B cell (primary cell): ENCODE measurements at regions not wholly inside any gene's neighbourhood (a gene's known extent, or its start where the extent isn't known, plus 50 kb on each side); places are given as distances from the start of the nearest gene placed in this dataset.

Experiments used
- ATAC-seq: fragments of 200-7000 bp; cut with Tn5 transposase; one replicate; pipeline ENCODE4 v1.10.0; 2021; ENCODE audit warnings: low read depth, mild to moderate bottlenecking, moderate number of reproducible peaks, moderate library complexity
- CTCF ChIA-PET: fragments of 350-600 bp; sonication (Branson Sonifier 250); formaldehyde crosslinking; loops from one replicate; lab custom pipeline; 2021; ENCODE audit warnings: antibody characterized with exemption, inconsistent platforms; lab: Charles Lee
- POLR2A ChIA-PET: fragments of 350-600 bp; sonication (Branson Sonifier 250); formaldehyde crosslinking; loops from one replicate; lab custom pipeline; 2021; ENCODE audit warnings: antibody characterized with exemption; lab: Charles Lee
- DNase-seq: peaks from one replicate; pipeline ENCODE4 v3.0.0; 2013
- H2AFZ ChIP-seq: 2 replicates; pipeline ENCODE4 v1.6.1; 2012; ENCODE audit warnings: mild to moderate bottlenecking, low read depth, low read length; ENCODE audit not compliant: insufficient read depth, poor library complexity, severe bottlenecking
- H3K27ac ChIP-seq, 2 donors: 1 replicate in 1 of 2; 2 replicates in 1 of 2; pipeline ENCODE4 v1.5.1; 2012 to 2013; ENCODE audit warnings: low read length in 2 of 2, mild to moderate bottlenecking in 2 of 2, moderate library complexity in 1 of 2
- H3K27me3 ChIP-seq, 4 experiments: fragments of 200-600 bp in 1 of 4; sonication (generic) in 1 of 4; replicated peaks in 1 of 4; 1 replicate in 2 of 4; 2 replicates in 2 of 4; pipeline versions ENCODE4 v1.6.1 to v1.7.0; 2013 to 2016; ENCODE audit warnings: low read length in 3 of 4, mild to moderate bottlenecking in 2 of 4, mixed read lengths in 1 of 4, moderate library complexity in 1 of 4; ENCODE audit not compliant: insufficient read depth in 4 of 4, control insufficient read depth in 3 of 4; ENCODE audit errors: control extremely low read depth in 1 of 4
- H3K36me3 ChIP-seq, 2 experiments: replicated peaks in 1 of 2; 1 replicate in 1 of 2; 2 replicates in 1 of 2; pipeline versions ENCODE4 v1.6.1 to v1.7.1; 2013; ENCODE audit warnings: low read length in 1 of 2; ENCODE audit not compliant: insufficient read depth in 2 of 2, control insufficient read depth in 1 of 2; ENCODE audit errors: control extremely low read depth in 1 of 2, extremely low read depth in 1 of 2
- H3K4me1 ChIP-seq, 2 donors: fragments of 200-600 bp in 1 of 2; sonication (generic) in 1 of 2; 1 replicate in 1 of 2; 2 replicates in 1 of 2; pipeline versions ENCODE4 v1.5.1 to v1.6.1; 2013 to 2017; ENCODE audit warnings: low read length in 2 of 2; ENCODE audit not compliant: control insufficient read depth in 2 of 2, insufficient read depth in 2 of 2
- H3K4me2 ChIP-seq: replicated peaks from 2 replicates; pipeline ENCODE3; 2012; ENCODE audit warnings: mild to moderate bottlenecking, low read depth, low read length; ENCODE audit not compliant: poor library complexity, severe bottlenecking
- H3K4me3 ChIP-seq, 5 experiments: fragments of 200-600 bp in 1 of 5; sonication (generic) in 1 of 5; 1 replicate in 3 of 5; 2 replicates in 2 of 5; pipeline versions ENCODE4 v1.5.1 to v1.7.0; 2011 to 2016; ENCODE audit warnings: low read length in 4 of 5, mild to moderate bottlenecking in 4 of 5, low read depth in 2 of 5, control low read depth in 1 of 5, moderate library complexity in 1 of 5; ENCODE audit not compliant: insufficient read depth in 1 of 5; ENCODE audit errors: control extremely low read depth in 1 of 5, extremely low read depth in 1 of 5
- H3K79me2 ChIP-seq: fragments of 200-600 bp; sonication (generic); one replicate; pipeline ENCODE4 v1.6.0; 2016; ENCODE audit warnings: low read length; ENCODE audit not compliant: control insufficient read depth, insufficient read depth
- H3K9ac ChIP-seq: fragments of 200-600 bp; sonication (generic); 2 replicates; pipeline ENCODE4 v1.6.1; 2017; ENCODE audit warnings: mild to moderate bottlenecking, low read length, moderate library complexity
- H3K9me3 ChIP-seq, 3 donors: one replicate each; pipeline versions ENCODE4 v1.6.1 to v1.7.1; 2013; ENCODE audit warnings: low read length in 2 of 3; ENCODE audit not compliant: control insufficient read depth in 2 of 3, insufficient read depth in 1 of 3; ENCODE audit errors: control extremely low read depth in 1 of 3
- H4K20me1 ChIP-seq: 2 replicates; pipeline ENCODE4 v1.6.0; 2012; ENCODE audit warnings: mild to moderate bottlenecking, low read length; ENCODE audit not compliant: insufficient read depth, control insufficient read depth, poor library complexity, severe bottlenecking
- H3K27ac Mint-ChIP-seq: one replicate; pipeline ENCODE4 v1.8.0; 2021; ENCODE audit warnings: mixed read lengths
- H3K27me3 Mint-ChIP-seq: one replicate; pipeline ENCODE4 v1.8.0; 2021; ENCODE audit warnings: mixed read lengths
- H3K4me1 Mint-ChIP-seq: one replicate; pipeline ENCODE4 v1.8.0; 2021; ENCODE audit warnings: mixed read lengths
- H3K4me3 Mint-ChIP-seq: one replicate; pipeline ENCODE4 v1.8.0; 2021; ENCODE audit warnings: mixed read lengths
- H3K9me3 Mint-ChIP-seq: one replicate; pipeline ENCODE4 v1.8.0; 2022; ENCODE audit warnings: mixed read lengths; ENCODE audit not compliant: insufficient read depth
- EZH2 ChIP-seq: IDR thresholded peaks from 2 replicates; pipeline ENCODE4 v1.6.1; 2012; ENCODE audit warnings: borderline replicate concordance, low read depth, mild to moderate bottlenecking, moderate library complexity, low read length; ENCODE audit not compliant: insufficient read depth, poor library complexity, severe bottlenecking
- WGBS: methylation state at CpG from one replicate; pipeline ENCODE4 v1.1.5; 2013; ENCODE audit warnings: missing lambda C conversion rate; ENCODE audit not compliant: insufficient coverage; 5-methylcytosine and 5-hydroxymethylcytosine counted together
- intact Hi-C: fragments of 100-400 bp; cut with micrococcal nuclease; formaldehyde crosslinking; loops from one replicate; pipeline ENCODE4 v1.10.0; 2022
- TF ChIP-seq, protein P1 (sequence below): fragments of 200-600 bp; IDR thresholded peaks from one replicate; pipeline ENCODE4 v1.8.0; 2022; ENCODE audit warnings: antibody characterized with exemption, mild to moderate bottlenecking

DNA sequence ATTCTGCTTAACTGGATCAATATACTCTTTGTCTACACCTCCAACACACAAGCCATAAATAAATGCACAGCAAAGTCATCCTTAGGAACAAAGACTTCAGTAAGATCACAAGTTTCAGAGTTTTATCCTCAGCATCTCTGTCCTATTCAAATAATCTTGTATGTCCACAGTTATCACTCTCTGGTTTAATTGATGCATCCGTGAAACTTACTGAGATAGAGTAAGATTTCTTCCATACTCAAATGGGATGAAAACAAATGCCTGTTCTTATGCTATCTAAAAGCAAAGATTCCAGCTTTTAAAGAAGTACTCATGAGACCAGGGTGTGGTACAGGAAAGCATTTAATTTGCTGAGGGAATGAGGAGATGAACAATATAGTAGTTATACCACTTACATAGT, 184.6 kb upstream of the SLC7A11 start:
- no peak overlapping the region for H3K9ac ChIP-seq
- peaks cover 0 to 1% (median 0%) of the 10 kb centered on the region in 3 donors for H3K9me3 ChIP-seq
- Mint-ChIP-seq H3K4me3 (no peak overlapping the region), H3K27ac (no peak overlapping the region), H3K27me3 (no peaks in the 10 kb centered on the region), H3K9me3 (no peaks in the 10 kb centered on the region), H3K4me1 (no peaks in the 10 kb centered on the region)
- POLR2A ChIA-PET = no interaction called here
- no peaks in the 10 kb centered on the region for H3K36me3 ChIP-seq
- CTCF ChIA-PET = no interaction called here
- no peaks in the 10 kb centered on the region for H3K79me2 ChIP-seq
- TF ChIP-seq, protein P1, sequence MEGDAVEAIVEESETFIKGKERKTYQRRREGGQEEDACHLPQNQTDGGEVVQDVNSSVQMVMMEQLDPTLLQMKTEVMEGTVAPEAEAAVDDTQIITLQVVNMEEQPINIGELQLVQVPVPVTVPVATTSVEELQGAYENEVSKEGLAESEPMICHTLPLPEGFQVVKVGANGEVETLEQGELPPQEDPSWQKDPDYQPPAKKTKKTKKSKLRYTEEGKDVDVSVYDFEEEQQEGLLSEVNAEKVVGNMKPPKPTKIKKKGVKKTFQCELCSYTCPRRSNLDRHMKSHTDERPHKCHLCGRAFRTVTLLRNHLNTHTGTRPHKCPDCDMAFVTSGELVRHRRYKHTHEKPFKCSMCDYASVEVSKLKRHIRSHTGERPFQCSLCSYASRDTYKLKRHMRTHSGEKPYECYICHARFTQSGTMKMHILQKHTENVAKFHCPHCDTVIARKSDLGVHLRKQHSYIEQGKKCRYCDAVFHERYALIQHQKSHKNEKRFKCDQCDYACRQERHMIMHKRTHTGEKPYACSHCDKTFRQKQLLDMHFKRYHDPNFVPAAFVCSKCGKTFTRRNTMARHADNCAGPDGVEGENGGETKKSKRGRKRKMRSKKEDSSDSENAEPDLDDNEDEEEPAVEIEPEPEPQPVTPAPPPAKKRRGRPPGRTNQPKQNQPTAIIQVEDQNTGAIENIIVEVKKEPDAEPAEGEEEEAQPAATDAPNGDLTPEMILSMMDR = no peak
- no peak for TF ChIP-seq EZH2
- no peak overlapping the region for H3K27ac ChIP-seq
- no peak overlapping the region for H3K4me3 ChIP-seq
- H3K27me3 ChIP-seq = no peaks in the 10 kb centered on the region
- no peak overlapping the region for H2AFZ ChIP-seq
- WGBS = no CpG with 5 or more reads among the region's 1 CpG
- no peak for ATAC-seq
- no peak overlapping the region for H3K4me2 ChIP-seq
- DNase-seq = no peak
- H3K4me1 ChIP-seq = no peaks in the 10 kb centered on the region
- H4K20me1 ChIP-seq = no peaks in the 10 kb centered on the region
- intact Hi-C loops = no loop called here

DNA sequence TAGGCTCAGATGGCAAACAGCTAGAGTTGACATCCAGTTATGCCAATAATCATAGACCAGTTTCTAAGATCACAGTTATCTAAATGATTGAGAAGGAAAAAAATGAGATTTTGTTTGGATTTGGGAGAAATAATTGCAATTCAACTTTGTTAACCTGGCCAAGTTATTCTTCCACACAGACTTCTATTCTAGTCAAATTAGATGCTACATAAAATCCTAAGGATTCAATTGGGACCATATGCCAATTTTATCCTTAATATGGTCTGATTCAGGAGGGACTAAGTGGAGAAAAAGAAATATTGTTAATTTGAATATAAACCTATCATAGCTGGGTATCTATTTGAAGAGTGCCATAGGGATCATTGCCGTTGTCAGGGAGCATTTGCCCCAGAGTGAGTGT, 178.3 kb upstream of the SLC7A11 start:
- CTCF ChIA-PET = no interaction called here
- no peaks in the 10 kb centered on the region for H3K9me3 Mint-ChIP-seq
- no CpG with 5 or more reads among the region's 1 CpG for WGBS
- Histone ChIP-seq H3K4me1 (no peaks in the 10 kb centered on the region), H2AFZ (no peak overlapping the region), H3K4me2 (no peak overlapping the region), H3K27me3 (no peaks in the 10 kb centered on the region), H3K9me3 (no peaks in the 10 kb centered on the region), H3K4me3 (no peak overlapping the region), H3K27ac (no peak overlapping the region), H3K79me2 (no peaks in the 10 kb centered on the region), H3K36me3 (no peaks in the 10 kb centered on the region), H3K9ac (no peak overlapping the region), H4K20me1 (no peaks in the 10 kb centered on the region)
- POLR2A ChIA-PET = no interaction called here
- no peak overlapping the region for H3K27ac Mint-ChIP-seq
- no peak for DNase-seq
- no peak for ATAC-seq
- no peak overlapping the region for H3K4me3 Mint-ChIP-seq
- no peak for TF ChIP-seq EZH2
- TF ChIP-seq, protein P1 = no peak
- no peaks in the 10 kb centered on the region for H3K27me3 Mint-ChIP-seq
- intact Hi-C loops = no loop called here
- H3K4me1 Mint-ChIP-seq = no peaks in the 10 kb centered on the region
